GM12864 (cell line): ENCODE measurements at regions not wholly inside any gene's neighbourhood (a gene's known extent, or its start where the extent isn't known, plus 50 kb on each side); places are given as distances from the start of the nearest gene placed in this dataset.

ENCODE experiments used
- DNase-seq: peaks from one replicate; pipeline ENCODE4 v3.0.0-alpha.2; 2011; ENCODE audit warnings: low read depth
- H3K4me3 ChIP-seq: 2 replicates; pipeline ENCODE4 v1.5.1; 2011; ENCODE audit warnings: mild to moderate bottlenecking, low read depth, low read length, control low read depth
- TF ChIP-seq, protein P1 (sequence below): IDR thresholded peaks from 2 replicates; pipeline ENCODE4 v1.5.1; 2011; ENCODE audit warnings: low read depth, mild to moderate bottlenecking, moderate library complexity, low read length, control low read depth, inconsistent platforms; ENCODE audit errors: missing control alignments

DNA sequence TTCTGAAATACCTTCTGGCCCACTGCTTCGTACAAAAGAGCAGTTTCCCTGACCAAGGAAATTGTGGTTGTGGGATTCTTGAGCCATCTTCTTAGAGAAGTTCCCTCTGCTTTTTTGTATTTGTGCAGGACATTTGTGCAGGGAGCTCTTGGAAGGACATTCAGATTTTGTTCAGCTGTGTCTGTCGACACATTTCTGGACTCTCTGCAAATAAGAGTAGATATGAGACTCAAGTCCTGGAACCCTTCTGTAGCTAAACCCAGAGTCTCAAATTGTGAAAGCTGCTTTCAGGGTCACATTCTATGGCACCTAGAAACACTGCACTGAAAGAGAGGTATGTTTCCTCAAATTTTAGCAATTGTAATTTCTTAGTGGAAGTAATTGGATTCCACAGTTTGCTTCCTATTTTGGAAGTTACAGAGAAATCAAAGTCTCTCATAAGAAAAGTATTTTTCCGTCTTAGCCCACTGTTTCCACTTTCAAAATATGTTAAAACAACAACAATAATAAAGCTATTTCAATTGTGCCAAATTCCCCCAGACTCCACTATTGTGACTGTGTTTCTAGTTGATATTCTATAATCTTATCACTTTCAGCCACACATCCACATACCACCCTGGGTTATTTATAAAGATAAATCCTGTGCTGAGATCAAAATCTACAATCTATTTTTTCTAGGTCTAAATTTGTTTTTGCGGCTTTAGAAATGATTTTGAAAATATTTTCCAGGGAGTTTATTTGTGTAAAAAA, 224.0 kb downstream of the COG6 start:
- no peak overlapping the region for H3K4me3 ChIP-seq
- TF ChIP-seq, protein P1, sequence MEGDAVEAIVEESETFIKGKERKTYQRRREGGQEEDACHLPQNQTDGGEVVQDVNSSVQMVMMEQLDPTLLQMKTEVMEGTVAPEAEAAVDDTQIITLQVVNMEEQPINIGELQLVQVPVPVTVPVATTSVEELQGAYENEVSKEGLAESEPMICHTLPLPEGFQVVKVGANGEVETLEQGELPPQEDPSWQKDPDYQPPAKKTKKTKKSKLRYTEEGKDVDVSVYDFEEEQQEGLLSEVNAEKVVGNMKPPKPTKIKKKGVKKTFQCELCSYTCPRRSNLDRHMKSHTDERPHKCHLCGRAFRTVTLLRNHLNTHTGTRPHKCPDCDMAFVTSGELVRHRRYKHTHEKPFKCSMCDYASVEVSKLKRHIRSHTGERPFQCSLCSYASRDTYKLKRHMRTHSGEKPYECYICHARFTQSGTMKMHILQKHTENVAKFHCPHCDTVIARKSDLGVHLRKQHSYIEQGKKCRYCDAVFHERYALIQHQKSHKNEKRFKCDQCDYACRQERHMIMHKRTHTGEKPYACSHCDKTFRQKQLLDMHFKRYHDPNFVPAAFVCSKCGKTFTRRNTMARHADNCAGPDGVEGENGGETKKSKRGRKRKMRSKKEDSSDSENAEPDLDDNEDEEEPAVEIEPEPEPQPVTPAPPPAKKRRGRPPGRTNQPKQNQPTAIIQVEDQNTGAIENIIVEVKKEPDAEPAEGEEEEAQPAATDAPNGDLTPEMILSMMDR: no peak
- DNase-seq: no peak

DNA sequence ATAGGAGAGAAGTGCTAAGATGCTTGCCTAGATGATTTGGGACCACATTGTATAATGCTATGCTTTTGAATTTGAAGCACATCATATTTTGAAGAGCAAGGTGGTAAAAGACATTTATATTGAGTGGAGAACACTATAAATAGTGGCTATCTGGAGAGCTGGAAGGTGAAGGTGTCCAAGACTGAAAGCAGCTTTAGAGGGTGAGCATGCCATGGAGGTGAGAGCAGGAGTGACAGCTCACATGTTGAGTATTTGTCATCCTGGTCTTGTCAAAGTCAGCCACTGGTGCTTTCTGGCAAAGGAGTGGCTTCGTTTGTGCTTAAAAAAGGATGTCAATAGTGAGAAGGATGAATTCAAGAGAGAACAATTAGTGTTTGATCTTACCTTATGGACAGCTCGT, 225.9 kb downstream of the COG6 start:
- H3K4me3 ChIP-seq: no peak overlapping the region
- TF ChIP-seq, protein P1: no peak
- no peak for DNase-seq

DNA sequence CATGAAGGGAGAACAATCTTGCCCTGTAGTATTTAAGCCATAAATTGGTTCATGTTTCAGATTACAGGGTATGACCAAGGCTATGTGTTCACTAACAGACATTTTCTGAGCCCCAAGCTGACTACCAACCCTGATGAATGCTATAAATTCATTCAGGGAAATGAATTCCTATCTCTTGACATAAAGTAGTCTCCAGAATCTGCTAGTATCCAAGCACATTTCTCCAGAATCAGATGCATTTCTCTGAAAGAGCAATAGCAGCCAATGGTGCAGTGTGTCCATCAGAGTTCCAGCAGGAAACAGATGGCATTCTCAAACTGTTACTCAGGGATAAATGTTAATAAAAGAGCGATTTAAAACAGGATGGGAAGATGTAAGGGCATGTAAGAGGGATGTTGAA, 226.4 kb downstream of the COG6 start:
- TF ChIP-seq, protein P1: no peak
- H3K4me3 ChIP-seq: no peak overlapping the region
- no peak for DNase-seq

DNA sequence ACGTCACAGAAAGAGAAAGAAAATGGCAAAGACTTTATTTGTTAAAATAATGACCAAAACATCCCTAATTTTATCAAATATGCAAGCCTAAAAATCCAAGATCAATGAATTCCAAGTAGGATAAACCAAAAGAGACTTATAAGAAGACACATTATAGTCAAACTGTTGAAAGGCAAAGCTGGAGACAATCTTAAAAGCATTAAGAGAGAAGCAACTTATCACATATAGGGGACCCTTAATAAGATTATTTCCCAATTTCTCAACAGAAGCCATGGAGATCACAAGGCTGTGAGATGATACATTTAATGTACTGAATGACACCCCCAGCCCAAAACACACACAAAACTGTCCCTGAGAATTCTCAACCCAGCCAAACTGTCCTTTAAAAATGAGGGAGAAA, 228.7 kb downstream of the COG6 start:
- no peak for DNase-seq
- TF ChIP-seq, protein P1: no peak
- H3K4me3 ChIP-seq: no peak overlapping the region

DNA sequence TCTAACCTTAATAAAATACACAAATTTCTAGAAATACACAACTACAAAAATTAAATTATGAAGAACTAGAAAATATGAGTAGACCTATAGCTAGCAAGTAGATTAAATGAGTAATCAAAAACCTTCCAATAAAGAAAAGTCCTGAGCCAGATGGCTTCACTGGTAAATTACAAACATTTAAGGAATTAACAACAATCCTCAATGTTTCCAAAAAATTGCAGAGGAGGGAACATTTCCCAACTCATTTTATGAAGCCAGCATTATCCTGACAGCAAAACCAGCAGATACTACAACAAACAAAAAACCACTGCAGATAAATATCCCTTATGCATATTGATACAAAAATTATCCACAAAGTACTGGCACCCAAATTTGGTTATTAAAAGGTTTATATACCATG, 230.9 kb downstream of the COG6 start:
- DNase-seq: no peak
- H3K4me3 ChIP-seq: no peak overlapping the region
- TF ChIP-seq, protein P1: no peak

DNA sequence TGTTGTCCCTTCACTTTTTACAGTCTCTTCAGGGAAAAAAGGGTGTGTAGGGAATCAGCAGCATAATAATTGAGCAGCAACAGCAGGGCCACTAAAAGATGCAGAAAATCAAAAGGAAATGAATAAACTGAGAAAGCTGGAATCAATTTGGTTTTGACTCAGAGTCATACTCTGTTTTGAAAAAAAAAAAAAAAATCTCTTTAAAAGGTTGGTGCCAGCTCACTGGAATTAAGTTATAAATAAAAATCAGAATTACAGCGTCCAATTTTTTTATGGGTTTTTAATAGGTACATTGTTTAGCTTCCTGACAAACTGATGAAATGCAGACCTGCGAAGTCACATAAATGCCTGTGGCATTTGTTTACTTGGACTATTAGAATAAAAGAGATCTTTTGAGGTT, 231.9 kb downstream of the COG6 start:
- no peak for DNase-seq
- H3K4me3 ChIP-seq: no peak overlapping the region
- TF ChIP-seq, protein P1: no peak
